Stimulated activated CD4-positive, alpha-beta T cell treated with anti-CD3 and anti-CD28 coated beads, Interleukin-12 subunit alpha, Interleukin-12 subunit beta, amount 100 ng/mL, for 24 hours (primary cell): ENCODE measurements at regions not wholly inside any gene's neighbourhood (a gene's known extent, or its start where the extent isn't known, plus 50 kb on each side); places are given as distances from the start of the nearest gene placed in this dataset.
"Not testable (repeated sequence)": the region's sequence is repeated elsewhere in the genome, so short reads cannot be mapped to it uniquely, and the experiment has no call there.

Source experiments
- DNase-seq, 2 experiments: peaks; one replicate each; pipeline ENCODE4 v3.0.0-alpha.2; 2020; ENCODE audit warnings: low read depth in 2 of 2

DNA sequence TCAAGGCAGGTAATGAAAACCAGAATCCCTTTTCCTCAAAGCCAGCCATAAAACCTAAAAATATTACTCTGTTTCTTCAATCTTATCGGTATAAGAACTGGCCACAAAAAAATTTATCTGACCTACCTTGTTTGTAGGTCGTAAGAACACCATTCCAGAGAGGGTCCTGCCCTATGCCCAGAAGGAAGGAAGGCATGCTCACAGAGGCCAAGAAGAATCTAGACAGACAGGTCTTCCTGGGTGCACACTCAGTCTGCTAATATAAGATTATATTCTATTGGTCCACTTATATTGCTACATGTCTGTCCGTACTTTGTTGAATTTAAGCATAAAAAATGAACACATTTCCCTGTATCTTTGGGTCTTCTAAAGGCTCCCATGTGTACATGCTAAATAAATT lies 2136.1 kb upstream of the PCDH20 start:
- DNase-seq = no peak

DNA sequence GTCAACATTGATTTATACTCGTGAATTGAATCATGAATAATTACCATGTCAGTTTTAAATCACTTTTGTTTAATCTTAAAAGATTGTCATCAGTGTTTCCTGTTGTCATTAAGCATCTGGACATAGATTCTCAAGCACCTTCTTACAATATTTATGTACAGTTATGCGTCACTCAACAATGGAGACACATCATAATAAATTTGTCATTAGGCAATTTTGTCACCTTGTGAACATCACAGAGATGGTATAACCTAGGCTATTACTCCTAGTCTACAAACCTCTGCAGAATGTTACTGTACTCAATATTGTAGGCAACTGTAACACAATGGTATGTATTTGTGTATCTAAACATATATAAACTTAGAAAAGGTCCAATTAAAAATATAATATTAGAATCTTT lies 2130.9 kb upstream of the PCDH20 start:
- DNase-seq = no peak

DNA sequence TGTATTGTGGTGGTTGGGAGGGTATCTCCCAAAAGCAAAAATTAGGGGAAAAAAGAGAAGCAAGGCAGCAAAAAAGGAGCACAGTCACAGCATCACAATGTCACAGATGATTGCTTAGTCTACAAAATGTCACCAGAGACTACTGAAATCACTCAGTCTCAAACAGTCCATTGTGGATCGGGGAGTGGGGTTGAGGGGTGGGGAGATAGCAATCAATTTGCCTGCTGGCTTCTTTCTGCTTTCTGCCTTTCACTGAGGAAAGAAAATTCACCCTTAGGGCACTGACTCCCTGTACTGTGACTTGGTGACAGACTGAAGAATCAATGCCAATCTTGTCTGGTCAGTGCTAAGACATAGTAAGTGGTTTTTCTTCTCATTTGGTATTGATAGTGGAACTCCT lies 2127.1 kb upstream of the PCDH20 start:
- DNase-seq = no peak

DNA sequence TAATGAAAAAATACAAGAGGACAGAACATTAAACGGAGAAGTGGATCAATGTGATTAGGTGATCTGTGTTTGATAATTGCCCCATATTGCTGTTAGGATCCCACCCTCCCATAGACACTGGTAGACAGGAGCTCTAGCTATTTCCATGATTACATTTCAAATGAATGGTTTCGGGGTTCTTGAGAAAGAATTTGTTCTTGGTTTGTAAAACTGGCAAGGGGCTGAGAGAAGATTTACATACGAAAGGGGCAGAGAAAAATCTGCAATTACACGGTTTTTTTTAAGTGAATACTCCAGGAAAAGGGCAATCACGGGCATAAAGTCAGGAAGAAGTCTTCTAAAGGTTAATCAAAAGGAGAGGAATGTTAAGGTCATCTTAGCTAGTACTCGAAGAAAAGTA lies 2125.7 kb upstream of the PCDH20 start:
- DNase-seq = no peak

DNA sequence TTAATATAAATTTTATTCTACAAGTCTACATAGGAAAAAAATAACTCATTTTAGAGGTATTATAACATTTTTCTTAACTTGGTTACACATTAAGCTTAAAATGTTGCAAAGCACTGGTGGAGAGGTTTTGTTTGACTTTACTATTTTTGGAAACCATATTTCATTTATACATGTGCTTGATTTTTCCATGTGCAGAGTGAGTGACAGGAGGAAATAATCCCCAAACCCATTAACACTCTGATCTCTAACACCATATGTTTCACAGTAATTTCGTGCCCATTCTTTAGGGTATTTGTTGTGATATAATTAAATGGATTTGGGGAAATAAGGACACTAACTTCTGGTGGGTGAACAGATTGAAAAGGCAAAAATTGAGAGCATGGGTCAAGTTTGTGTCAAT lies 2124.4 kb upstream of the PCDH20 start:
- DNase-seq = no peak

DNA sequence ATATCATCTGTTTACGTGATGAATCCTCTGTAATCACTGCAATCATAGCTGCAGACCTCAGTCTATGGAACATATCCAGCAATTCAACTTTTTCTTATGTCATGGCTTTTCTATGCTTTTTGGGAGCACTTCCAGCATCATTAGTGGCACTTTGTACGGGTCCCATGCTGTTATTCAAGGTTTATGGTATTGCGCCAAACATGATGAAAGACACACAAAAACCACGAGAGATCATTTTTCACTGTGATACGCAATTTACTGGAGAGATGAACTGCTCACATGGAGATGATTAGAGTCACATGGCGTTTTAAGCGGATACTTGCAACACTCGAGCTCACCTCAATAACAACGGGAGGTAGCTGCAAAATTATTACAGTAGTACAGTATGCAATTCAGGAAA lies 2101.7 kb upstream of the PCDH20 start:
- no peak for DNase-seq

DNA sequence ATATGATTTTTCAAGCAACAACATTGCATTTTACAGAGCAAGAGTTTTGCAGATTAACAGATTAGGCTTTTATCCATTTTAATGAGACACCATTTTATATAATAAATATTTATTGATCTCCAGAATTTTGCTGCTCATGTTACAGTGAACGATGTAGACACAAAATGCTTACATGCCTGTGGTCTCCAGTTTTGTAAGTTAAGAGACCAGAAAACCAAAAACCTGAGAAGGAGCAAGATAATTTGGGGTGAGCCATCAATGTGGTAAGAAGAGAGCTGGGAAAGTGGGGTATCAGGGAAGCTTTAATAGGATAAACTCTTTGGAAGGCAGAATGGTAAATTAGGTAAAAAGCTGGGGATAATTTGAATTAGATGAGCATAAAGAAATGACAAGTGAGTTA lies 2100.5 kb upstream of the PCDH20 start:
- no peak for DNase-seq

DNA sequence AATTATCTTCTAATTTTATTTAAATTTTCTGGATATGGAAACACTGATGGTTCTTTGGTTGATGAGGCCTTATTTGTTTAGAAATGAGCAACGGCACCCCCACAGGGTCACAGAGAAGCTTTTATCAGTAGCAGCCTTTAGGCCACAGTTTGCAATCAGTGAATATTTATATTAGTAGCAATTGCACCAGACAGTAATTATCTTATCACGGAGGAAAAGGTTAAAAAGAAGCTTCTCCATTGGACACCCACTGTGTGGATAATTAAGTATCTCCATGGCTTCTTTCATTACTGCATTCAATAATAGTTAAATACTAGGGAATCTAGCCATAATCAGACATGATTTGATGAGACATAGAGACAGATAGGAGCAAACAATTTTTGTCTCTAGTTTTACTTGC lies 2099.2 kb upstream of the PCDH20 start:
- no peak for DNase-seq

DNA sequence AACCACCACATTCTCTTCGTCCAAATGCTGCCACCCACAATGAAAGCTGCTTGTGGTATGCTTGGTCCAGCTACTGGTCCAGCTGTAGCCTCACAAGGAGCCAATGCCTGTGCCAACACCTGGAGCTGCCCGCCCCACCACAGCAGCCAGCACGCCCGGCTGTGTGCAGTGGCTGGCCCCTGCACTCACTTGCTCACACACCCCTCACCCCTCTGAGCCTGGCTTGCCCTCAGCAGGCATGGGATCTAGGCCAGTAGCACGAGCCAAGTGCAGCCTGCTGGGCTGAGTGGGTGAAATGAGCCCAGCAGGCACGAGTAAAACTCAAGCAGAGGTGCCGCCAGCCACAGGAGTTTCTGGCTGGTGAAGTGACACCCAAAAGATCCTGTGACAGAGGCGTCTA lies 2096.4 kb upstream of the PCDH20 start:
- DNase-seq = no peak

DNA sequence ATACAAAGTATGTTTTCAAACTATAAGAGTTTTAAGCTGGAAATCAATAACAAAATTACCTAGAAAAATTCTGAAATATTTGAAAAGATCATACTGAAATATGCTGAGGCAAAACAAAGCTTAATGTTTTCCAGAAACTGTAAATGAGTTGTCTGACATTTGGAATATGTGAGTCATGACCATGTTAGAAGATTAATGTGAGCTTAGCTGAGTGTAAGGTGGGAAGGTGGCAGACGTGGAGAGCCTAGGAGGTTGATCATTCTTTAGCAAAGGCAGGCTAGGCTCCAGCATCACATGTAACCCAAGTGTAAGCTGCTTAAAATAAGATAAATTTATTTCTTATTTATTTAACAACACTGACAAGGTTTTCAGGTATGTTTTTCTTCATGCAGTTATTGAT lies 2086.1 kb upstream of the PCDH20 start:
- DNase-seq = no peak

DNA sequence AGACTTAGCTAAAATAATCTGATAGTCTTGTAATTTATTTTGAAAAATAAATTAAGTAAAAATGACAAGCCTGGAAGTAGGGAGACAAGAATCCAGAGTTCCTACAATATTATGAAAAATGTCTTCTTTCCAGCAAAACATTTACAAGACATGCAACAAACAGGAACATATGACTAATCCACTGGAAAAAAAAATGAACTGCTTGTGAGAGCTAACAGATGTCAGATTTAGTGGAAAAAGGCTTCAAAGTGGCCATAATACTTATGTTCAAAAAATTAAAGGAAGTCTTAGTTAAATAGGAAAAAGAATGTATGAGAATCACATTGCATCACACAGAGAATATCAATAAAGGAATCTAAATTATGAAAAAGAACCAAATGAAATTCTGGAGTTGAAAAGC lies 2082.0 kb upstream of the PCDH20 start:
- no peak for DNase-seq

DNA sequence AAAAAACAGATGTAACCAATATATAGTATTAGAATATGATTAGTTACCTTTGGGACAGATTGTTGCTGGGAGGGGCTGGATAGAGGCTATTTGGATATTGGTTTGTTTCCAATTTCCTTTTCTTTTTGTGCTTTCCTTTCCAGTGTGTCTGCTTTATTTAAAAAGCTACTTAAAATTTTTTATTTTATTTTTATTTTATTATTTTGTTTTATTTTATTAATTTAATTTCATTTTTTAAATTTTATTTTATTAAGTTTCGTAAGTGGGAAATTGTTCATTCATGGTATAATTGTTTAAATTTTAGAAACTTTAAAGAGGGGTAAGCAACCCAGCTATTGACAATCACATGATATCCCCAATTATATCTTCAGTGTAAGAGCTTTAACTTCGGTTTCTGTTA lies 2077.0 kb upstream of the PCDH20 start:
- no peak for DNase-seq

DNA sequence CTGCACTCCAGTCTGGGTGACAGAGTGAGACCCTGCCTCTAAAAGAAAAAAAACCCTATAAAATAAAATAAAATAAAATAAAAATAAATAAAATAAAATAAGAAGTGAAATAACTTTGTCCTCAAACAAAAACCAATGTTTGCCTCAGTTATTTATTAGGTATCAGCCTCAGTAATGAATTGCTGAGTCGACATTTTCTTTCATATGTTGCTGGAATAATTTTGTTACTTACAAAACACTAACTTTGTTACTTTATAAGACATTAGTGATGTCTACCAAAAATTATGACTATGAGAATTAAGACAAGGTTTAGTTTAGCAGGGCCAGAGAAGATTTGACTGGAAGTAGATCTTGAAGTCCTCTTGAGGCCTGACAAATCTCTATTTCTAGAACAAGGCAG lies 2074.5 kb upstream of the PCDH20 start:
- no peak for DNase-seq

DNA sequence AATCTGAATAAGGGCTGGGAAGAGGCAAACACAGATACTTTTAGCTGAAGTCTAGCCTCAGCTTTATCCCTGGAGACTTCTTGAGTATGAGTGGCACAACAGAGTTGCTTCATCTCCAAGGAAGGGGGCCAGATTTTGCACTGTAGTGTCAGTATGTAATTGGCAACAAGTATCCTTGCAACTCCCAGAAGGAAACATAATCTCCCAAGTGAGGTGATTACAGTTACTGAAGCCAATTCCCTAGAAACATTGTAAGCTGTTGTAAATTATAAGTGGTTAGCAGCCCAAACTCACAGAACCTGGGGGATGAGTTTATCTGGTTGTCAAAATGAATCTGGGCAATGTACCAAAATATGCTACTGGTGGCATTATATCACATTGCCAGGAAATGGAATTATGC lies 2065.7 kb upstream of the PCDH20 start:
- no peak for DNase-seq

DNA sequence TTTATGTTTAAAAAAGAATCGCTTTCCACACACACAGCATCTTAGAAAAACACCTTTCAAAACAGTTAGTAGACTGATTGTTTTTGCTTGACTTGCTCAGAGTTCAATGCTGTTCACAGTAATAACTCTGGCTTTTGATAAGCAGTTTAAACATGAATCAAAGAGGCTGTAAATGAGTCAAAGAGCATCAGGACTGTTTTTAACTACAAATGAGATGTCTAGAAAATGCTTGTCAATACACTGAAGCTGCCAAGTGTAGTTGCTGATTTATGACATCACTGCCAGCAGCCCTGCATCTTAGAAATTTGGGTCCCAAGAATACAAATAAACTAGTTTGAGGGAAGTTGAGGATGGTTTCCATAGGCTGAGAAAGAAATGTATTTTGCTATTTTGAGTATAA lies 2057.1 kb upstream of the PCDH20 start:
- DNase-seq = no peak

DNA sequence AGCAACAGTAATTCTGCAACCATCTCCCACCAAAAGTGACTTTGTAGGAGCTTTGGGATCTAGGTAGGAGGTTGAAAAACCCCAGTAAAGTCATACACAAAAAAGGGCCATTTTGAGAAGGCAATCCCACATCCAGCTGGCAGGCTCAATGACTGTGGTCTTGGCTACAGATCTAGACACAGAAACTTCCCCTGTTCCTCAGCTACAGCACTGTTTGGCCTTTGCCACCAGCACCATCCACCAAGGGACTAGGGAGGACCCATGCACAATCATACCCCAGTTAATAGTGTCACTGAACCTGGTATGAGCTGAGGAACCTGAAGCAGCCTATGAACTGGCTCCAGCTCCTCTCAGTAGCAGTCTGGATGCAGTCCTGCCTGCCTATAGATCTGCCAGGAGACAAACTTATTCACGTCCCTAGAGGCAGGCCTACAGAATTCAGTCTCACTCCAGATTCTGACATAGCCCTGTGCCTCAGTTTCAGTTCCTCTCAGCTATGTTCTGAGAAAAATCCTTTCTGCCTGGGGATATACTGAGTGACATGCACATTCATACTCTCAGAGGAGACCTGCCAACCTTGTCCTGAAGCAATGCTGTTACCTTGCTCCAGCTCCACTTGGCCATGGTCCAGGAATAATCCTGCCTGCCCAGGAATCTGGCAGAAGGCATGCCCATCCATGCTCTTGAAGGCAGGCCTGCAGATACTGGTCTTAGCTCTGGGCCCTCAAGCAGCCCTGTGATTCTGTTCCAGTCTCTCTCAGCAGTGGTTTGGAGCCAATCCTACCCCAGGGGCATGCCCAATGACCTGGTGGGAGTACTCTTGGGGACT lies 2048.3 kb upstream of the PCDH20 start:
- no peak for DNase-seq

DNA sequence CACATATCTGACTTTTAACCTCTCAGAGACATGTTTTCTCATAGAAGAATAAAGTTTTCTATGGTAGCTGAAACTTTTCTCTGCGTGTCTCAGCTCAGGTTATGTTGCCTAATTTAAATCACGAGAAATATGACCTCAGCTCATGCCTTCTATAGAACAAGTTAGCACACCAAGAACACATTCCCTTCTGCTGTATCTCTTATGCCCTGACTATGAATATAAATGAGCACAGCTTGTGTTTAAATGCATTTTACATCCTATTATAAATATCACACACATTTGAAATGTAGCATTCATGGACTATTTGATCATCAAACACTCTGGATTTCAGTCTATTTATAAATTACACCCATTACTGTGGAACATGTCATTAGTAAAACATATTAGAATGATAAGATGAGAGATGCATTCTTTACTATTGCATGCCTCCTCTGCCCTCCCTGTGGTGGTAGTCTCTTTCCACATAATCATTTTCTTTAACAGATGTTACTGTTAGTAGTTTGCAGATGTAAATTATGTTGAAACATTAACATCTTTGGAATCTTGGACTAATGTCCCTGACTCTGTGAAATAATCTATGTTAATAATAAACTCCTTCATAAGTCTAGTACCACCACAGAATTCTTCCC lies 2044.9 kb upstream of the PCDH20 start:
- DNase-seq = no peak

DNA sequence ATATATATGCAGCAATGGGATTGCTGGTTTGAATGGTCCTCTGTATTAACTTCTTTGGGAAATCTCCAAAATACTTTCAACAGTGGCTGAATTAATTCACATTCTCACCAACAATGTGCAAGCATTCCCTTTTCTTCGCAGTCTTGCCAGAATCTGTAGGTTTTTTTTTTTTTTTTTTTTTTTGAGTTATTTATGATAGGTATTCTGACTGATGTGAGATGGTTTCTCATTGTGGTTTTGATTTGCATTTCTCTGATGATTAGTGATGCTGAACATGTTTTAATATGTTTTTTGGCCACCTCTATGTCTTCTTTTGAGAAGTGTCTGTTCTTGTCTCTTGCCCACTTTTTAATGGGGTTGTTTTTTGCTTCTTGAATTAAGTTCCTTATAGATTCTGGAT lies 2041.5 kb upstream of the PCDH20 start:
- no peak for DNase-seq

DNA sequence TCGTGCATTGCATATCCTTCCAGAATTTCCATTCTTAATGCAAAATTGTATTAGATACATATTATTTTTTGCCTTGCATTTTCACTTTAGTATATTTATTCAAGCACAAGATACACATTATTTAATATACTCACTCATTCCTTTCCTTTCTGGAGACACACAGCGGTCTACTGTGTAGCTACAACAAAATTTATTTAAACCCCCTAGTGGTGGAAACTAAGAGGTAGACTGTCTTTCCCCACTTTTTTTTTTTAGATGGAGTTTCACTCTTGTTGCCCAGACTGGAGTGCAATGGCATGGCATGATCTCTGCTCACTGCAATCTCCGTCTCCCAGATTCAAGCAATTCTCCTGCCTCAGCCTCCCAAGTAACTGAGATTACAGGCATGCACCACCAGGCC lies 2040.3 kb upstream of the PCDH20 start:
- no peak for DNase-seq

DNA sequence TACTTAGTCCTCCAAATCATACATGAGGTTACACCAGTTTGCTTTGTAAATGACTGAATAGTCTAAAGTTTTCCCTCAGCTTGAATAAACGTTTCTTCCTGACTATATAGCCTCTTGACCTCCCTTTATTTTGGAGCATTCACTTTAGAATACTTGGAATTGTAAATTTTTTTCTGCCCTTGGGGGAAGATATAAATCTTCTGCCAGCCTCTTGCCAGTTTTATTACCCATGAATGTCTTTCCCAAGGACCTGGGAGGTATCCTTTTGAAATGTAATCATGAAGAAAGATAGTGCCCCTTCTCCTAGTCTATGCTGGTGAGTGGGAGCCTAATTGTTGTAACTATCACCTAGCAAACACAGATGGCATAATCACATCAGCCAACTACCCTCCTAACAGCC lies 2033.9 kb upstream of the PCDH20 start:
- DNase-seq = no peak

DNA sequence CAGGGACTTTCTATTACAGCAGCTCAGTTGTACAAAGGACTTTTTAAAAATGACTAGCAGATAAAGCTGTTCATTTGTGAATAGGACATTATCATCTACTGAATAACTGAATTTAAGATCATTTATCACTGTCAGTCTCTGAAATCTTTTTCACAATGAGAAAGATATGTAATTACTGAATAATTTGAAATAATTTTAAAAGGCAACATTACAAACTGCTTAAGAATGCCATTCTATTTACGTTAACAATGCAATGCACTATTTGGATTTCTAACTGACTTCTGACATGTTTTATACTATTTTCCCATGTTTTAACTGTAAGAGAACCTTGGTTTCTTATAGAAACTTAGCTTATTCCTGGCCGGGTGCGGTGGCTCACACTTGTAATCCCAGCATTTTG lies 2033.0 kb upstream of the PCDH20 start:
- no peak for DNase-seq

DNA sequence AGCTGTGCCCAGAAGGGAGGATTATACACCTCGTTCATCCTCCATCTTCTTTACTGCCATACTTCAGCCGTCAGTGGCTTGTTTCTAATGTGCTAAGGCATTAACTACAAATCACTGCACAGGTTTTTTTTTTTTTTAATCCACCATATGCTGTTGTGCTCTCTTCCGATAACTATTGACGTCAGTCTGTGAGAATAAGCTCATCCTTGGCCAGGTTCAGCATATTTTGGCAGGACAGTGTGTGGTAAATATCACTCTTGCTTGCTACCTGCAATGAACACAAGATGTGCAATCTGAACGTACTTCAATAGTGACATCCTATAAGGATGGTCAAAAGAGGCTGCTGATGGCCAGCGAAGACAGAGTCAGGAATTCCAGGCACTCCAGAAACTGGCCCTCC lies 2030.7 kb upstream of the PCDH20 start:
- no peak for DNase-seq

DNA sequence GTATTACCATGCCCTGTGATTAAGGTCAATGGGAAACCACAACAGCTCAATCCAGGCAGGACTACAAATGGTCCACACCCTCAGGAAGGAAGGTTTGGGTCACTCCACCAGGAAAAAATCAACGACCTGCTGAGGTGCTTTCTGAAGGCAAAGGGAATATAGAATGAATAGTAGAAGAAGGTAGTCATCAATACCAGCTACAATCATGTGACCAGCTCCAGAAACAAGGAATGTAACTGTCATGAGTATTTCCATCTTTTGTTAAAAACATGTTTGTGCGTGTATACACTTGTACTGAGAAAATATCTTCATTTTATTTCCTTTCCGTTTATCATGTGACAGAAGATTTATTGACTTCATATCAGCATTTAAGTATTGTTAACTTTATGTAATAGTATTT lies 2028.6 kb upstream of the PCDH20 start:
- DNase-seq = not testable (repeated sequence)

DNA sequence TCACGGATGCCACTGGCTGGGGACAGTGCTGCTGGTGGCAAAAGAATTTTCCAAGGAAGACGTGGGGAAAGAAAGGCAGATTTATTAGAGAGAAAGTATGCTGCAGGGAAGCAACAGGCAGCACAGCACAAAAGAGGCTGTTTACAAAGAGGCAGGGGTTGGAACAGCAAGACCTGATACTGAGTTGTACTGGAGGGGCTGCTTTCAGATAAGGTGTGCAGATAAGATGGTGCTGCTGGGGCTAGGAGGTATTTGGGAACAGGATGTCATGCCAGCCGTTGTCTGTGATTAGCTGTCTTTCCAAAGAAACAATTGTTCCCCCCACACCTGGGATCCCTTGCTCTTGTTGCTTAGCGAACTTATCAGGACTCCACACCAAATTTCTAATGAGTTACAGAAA lies 2023.3 kb upstream of the PCDH20 start:
- no peak for DNase-seq
